ENCODE measurements at regions not wholly inside any gene's neighbourhood (a gene's known extent, or its start where the extent isn't known, plus 50 kb on each side); places are given as distances from the start of the nearest gene placed in this dataset.

DNA sequence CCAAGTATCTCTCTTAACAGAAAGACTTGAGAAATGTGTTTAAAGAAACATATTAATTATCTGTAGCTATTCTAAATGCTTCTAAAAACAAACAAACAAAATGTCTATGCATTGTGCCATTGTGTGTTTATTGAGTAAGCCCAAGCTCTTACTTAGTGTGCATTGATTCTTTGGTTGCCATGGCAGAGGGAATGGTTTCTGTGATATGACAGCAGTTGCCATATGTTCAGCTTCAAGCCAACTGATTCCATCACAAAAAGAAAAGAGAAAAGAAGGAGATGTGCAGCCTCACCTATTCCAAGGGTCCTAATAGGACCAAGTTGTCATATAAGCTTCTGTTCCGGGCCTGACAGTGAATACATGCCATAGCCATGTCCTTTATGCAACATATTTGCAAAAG, 457.5 kb downstream of the TOX3 start:
- no peak for ATAC-seq
- ChIA-PET CTCF (ENCODE audit: low intra/inter-chr PET ratio, low total read pairs) (no interaction called here), POLR2A (no interaction called here)
- no peak overlapping the region for H3K27ac ChIP-seq (ENCODE audit: extremely low read length, insufficient read depth, low read length)
- H2AFZ ChIP-seq (ENCODE audit: low read length), result no peak overlapping the region
- H4K20me1 ChIP-seq (ENCODE audit: insufficient read depth, low read length), result no peaks in the 10 kb centered on the region
- DNase-seq (ENCODE audit: low spot score), result no peak
- 0% methylated on average over 1 of the region's 1 CpG for WGBS (ENCODE audit: low lambda C conversion rate)
- no peaks in the 10 kb centered on the region for H3K36me3 ChIP-seq (replicated peaks in 1 of 2; ENCODE audit: control insufficient read depth in 1 of 2, insufficient read depth in 2 of 2, low read length in 2 of 2)
- no peak for FAIRE-seq
- no peaks in the 10 kb centered on the region for H3K4me1 ChIP-seq (ENCODE audit: insufficient read depth, low read length)
- H3K27me3 ChIP-seq (ENCODE audit: control insufficient read depth in 1 of 2, insufficient read depth in 2 of 2, low read length in 2 of 2), result no peaks in the 10 kb centered on the region
- no peaks in the 10 kb centered on the region for H3K9me3 ChIP-seq (ENCODE audit: low read length)
- no TSS peak for BruUV-seq (replicated peaks)
- H3K9ac ChIP-seq (ENCODE audit: insufficient read depth, low read depth, low read length), result no peak overlapping the region
- intact Hi-C loops (cut with micrococcal nuclease; ENCODE audit: unreplicated experiment) (no loop called here), in situ Hi-C loops (cut with HindIII; ENCODE audit: extremely low pct_ligation_motif_present, low pct_unique_long_range_greater_than_20kb) (no loop called here)
- no peak overlapping the region for H3K4me3 ChIP-seq (replicated peaks in 1 of 3; ENCODE audit: insufficient read depth in 1 of 3, low read depth in 2 of 3, low read length in 3 of 3)
- TF ChIP-seq MZF1 (CRISPR knock-in tag; IDR thresholded peaks at IDR 0.05; ENCODE audit: borderline replicate concordance) (no peak), ZNF335 (CRISPR knock-in tag; IDR thresholded peaks at IDR 0.05) (no peak), TOPORS (CRISPR knock-in tag; IDR thresholded peaks at IDR 0.05) (no peak), PHF20 (CRISPR knock-in tag; IDR thresholded peaks at IDR 0.05) (no peak), ZNF773 (CRISPR knock-in tag; IDR thresholded peaks at IDR 0.05; ENCODE audit: borderline replicate concordance) (no peak), ZNF382 (CRISPR knock-in tag; IDR thresholded peaks at IDR 0.05; ENCODE audit: borderline replicate concordance) (no peak), NAIF1 (CRISPR knock-in tag; IDR thresholded peaks at IDR 0.05; ENCODE audit: borderline replicate concordance) (no peak), TEF (CRISPR knock-in tag; IDR thresholded peaks at IDR 0.05) (no peak), ZNF253 (CRISPR knock-in tag; IDR thresholded peaks at IDR 0.05; ENCODE audit: borderline replicate concordance) (no peak), ZNF619 (CRISPR knock-in tag; IDR thresholded peaks at IDR 0.05) (no peak)
- TF ChIP-seq, protein P1, sequence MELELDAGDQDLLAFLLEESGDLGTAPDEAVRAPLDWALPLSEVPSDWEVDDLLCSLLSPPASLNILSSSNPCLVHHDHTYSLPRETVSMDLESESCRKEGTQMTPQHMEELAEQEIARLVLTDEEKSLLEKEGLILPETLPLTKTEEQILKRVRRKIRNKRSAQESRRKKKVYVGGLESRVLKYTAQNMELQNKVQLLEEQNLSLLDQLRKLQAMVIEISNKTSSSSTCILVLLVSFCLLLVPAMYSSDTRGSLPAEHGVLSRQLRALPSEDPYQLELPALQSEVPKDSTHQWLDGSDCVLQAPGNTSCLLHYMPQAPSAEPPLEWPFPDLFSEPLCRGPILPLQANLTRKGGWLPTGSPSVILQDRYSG (CRISPR knock-in tag; IDR thresholded peaks at IDR 0.05), result no peak
- TF ChIP-seq, protein P2, sequence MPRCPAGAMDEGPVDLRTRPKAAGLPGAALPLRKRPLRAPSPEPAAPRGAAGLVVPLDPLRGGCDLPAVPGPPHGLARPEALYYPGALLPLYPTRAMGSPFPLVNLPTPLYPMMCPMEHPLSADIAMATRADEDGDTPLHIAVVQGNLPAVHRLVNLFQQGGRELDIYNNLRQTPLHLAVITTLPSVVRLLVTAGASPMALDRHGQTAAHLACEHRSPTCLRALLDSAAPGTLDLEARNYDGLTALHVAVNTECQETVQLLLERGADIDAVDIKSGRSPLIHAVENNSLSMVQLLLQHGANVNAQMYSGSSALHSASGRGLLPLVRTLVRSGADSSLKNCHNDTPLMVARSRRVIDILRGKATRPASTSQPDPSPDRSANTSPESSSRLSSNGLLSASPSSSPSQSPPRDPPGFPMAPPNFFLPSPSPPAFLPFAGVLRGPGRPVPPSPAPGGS (CRISPR knock-in tag; IDR thresholded peaks at IDR 0.05), result no peak
- no peaks in the 10 kb centered on the region for H3K79me2 ChIP-seq (ENCODE audit: insufficient read depth, low read length)
- H3K4me2 ChIP-seq (ENCODE audit: low read depth, low read length), result no peak overlapping the region
